ENCODE measurements at regions not wholly inside any gene's neighbourhood (a gene's known extent, or its start where the extent isn't known, plus 50 kb on each side); places are given as distances from the start of the nearest gene placed in this dataset.
A peak's percentile ranks its signal among the peaks of the same experiment; 100 is the strongest.

DNA sequence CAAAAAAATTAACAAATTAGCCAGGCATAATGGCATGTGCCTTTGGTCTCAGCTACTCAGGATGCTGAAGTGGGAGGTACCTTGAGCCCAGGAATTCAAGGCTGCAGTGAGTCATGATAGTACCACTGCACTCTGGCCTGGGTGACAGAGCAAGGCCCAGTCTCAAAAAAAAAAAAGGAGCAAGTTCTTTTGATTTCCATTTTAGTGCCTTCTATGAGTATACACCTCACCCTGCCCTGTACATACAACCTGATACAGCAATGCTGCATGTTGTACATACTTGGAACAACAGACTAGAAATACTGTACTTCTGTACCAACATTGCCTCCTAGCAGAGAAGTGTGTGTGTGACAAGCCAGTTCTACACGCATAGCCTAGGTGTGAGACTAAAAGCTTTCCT, 97.3 kb upstream of the CARMIL1 start:
- DNase-seq (ENCODE audit: low read depth) = no peak

- no peak for DNase-seq (ENCODE audit: low read depth)
Measured at GRCh38 chr6:25186919-25187318, 92.3 kb upstream of the CARMIL1 start.

GRCh38 chr6:25188232-25188631, 90.9 kb upstream of the CARMIL1 start:
- DNase-seq (ENCODE audit: low read depth) = no peak

DNA sequence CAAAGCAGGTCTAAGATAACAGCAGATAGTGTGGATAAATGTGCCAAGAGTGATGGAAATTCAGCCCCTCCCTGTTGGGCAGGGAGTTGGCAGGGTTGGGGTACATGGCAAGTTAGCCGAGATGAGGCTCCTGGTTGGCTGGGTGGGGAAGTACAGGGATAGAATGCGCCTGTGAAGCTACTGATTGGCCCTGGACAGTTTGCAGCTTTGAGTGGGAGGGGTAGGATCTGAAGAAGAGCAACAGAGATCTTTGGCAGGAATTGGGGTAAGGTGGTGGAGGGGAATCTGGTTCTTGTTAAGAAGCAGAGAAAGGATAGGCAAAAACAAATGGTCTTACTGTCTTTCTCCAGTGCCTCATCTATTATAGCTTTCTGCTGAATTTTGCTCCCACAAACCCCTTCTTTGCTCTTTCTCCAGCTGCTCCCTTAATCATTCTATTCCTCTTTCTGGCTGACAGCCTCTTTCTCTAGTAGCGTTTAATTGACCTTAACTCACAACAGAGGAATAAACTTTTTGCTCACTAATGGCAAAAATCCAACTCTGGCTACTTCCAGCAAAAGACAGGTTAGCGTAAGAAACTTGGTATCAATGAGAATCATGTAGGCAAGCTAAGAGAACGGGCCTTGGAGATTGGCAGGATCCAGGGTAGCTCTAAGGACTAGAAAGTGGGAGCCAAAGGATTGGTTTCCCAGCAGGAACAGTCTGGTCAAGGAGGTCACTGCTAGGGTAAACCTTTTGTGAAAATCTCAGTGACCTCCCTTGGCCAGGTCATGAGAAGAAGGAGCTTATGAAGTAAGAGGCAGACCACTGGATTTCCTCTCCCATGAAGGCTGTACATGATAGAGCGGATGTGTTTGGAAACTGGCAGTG, 86.3 kb upstream of the CARMIL1 start:
- no peak for DNase-seq (ENCODE audit: low read depth)

DNA sequence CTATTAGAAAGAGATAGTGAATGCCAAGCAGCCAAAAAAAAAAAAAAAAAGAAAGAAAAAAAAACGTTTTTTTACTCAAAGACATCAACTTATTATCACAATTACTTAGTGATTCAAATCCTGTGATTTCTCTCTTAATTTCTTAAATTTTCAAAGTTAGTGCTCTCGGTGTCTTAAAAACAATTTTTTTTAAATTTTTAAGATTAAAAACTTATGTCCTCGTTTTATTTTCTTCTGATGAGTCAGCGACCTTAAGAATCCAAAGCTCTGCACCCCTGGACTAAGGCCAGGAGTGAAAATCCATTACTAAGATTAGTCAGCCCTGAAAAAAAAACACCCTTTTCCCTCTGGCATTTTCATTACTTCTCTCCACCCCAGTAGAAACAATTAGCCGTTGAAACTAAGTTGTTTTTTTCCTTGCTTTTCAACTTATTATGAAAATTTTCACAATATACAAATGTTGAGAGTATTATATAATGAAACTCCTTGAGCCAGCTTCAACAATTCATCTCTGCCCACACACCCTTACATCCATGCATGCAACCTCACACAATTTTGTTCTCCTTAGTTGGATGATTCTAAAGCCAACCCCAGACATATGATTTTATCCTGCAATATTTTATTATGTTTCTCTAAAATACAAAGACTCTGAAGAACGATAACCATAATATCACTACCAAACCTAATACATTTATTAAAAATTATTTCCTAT, 85.6 kb upstream of the CARMIL1 start:
- DNase-seq (ENCODE audit: low read depth) = no peak

- DNase-seq (ENCODE audit: low read depth) = no peak
Measured at GRCh38 chr6:25194172-25194678, 84.9 kb upstream of the CARMIL1 start.

- DNase-seq (ENCODE audit: low read depth) = no peak
Measured at GRCh38 chr6:25196464-25196863, 82.7 kb upstream of the CARMIL1 start.

GRCh38 chr6:25197111-25197510, 82.1 kb upstream of the CARMIL1 start:
- DNase-seq (ENCODE audit: low read depth) = no peak

GRCh38 chr6:25199544-25199943, 79.6 kb upstream of the CARMIL1 start:
- DNase-seq (ENCODE audit: low read depth) = no peak

GRCh38 chr6:25202504-25202903, 76.7 kb upstream of the CARMIL1 start:
- DNase-seq (ENCODE audit: low read depth) = no peak

DNA sequence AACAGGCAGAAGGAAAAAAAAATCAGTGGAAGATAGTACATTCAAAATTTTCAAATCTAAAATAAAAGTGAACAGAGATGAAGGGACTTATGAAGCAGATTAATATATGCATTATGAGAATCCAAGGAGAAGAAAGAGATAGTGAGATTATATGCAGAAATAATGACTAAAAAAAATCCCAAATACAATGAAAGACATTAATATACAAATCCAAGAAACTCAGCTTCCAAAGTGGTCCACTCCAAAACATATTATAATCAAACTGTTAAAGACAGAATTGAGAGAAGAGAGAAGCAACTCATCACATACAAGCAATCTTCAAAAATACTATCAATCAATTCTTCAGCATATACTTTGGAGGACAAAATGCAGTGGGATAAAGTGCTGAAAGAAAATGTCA, 73.5 kb upstream of the CARMIL1 start:
- no peak for DNase-seq (ENCODE audit: low read depth)

DNA sequence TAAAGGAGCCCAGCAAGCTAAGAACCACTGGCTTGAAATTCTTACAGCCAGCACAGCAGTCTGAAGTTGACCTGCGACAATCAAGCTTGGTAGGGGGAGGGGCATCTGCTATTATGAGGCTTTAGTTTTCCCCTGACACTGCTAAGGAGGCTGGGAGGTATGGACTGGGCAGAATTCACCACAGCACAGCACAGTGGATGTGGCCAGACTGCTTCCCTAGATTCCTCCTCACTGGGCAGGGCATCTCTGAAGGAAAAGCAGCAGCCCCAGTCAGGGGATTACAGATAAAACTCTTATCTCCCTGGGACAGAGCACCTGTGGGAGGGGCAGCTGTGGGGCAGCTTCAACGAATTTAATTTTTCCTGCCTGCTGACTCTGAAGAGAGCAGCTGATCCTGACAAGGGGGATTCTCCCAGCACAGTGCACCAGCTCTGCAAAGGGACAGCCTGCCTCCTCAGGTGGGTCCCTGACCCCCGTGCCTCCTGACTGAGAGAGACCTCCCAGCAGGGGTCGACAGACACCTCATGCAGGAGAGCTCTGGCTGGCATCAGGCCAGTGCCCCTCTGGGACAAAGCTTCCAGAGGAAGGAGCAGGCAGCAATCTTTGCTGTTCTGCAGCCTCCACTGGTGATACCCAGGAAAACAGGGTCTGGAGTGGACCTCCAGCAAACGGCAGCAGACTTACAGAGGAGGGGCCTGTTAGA, 71.6 kb upstream of the CARMIL1 start:
- DNase-seq (ENCODE audit: low read depth) = peak; percentile 52

- DNase-seq (ENCODE audit: low read depth) = no peak
Measured at GRCh38 chr6:25215881-25216280, 63.3 kb upstream of the CARMIL1 start.

DNA sequence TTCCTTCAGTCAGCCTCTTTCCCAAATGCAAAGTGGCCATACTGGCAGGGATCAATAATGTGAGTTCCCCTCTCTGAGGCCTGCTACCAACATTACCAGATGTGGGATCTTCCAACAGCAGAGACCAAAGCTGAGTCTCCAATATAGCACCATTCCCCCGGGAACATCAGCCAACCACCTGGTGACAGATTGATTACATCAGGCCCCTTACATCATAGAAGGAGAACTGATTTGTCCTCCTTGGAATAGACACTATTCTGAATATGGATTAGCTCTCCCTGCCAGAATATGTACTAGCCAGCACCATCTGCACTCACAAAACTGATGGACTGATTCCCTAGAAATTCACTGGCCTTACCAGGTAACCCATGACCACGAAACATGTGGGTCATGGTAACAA, 61.9 kb upstream of the CARMIL1 start:
- DNase-seq (ENCODE audit: low read depth) = no peak

- DNase-seq (ENCODE audit: low read depth) = no peak
Measured at GRCh38 chr6:25217829-25218228, 61.3 kb upstream of the CARMIL1 start.

- no peak for DNase-seq (ENCODE audit: low read depth)
Measured at GRCh38 chr6:25218346-25218745, 60.8 kb upstream of the CARMIL1 start.

DNA sequence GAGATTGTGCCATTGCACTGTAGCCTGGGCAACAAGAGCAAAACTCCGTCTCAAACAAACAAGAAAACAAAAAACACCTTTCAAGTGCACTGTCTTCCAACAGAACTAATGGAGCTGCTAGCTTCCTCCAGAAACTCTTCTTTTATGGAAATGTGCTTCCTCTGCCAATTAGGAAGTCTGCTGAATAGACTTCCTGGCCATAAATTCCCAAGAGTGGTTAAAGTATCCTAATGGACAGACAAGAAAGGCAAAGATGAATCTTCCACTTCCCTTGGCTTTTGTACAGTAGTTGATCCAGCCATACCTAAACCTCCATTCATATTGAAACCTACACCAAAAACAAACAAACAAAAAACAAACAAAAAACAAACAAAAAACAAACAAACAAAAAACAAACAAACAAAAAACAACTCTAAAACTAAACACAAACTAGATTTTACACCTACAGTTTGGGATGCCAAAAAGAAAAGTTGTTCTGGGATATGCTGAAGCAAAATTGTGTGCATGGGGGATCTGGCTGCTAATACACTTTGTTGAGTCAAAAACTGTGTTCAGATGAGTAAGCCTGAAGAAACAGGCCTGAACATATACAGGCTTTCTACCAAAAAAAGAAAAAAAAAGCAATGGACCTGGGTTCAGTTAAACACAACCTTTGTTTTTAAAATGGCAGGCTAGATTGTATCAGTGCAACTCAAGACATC, 59.8 kb upstream of the CARMIL1 start:
- no peak for DNase-seq (ENCODE audit: low read depth)

- DNase-seq (ENCODE audit: low read depth) = no peak
Measured at GRCh38 chr6:25219917-25220278, 59.3 kb upstream of the CARMIL1 start.

DNA sequence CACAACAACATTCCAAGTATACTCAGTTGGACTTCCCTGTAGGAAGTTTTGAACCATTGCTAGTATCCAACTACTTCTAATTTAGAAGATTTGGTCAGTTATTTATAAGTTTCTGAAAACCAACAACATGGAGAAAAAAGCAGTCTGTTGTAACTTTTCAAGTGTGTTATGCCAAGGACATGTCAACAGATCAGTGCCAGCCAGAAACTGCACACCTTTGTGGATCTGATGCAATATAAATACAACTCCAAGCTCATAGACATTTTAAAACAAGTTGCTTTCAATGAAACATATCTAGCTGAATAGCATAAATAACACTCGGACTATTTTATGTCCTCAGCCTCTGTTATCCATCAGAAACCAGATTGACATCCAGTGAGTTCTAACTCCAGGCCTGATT, 58.3 kb upstream of the CARMIL1 start:
- DNase-seq (ENCODE audit: low read depth) = no peak

DNA sequence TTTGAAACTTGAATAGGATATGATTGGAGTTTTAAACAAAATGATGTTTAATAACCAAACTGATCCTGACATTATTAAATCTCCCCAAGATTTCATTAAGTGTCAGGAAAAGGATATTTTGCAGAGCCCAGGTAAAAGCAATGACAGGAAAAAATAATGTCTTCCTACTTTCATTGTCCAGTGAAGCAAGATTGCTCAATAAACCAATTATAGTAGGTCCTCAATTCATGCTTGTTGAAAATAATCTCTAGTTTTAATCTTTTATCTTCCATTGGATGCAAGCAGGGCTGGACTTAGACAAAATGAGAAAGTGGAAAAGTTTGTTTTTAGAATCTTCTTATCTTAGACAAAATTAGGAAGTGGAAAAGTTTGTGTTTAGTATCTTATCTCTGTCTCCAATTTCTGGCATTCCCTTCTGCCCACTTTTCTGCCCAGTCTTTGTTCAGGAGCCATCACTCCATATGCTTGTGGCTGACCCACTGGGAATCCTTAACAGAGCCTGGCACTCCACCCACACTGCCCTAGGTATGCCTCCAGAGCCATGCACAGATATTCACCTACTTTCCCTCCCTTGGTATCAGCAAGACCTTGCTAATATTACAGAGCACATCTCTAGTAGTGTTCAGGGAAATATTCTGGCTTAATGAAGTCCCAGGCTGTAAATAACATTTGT, 57.0 kb upstream of the CARMIL1 start:
- DNase-seq (ENCODE audit: low read depth) = no peak

- DNase-seq (ENCODE audit: low read depth) = peak; percentile 20
Measured at GRCh38 chr6:25223490-25223991, 55.6 kb upstream of the CARMIL1 start.
